IMR-90 (cell line): ENCODE measurements at regions not wholly inside any gene's neighbourhood (a gene's known extent, or its start where the extent isn't known, plus 50 kb on each side); places are given as distances from the start of the nearest gene placed in this dataset.

Source experiments
- ATAC-seq: fragments of 200-7000 bp; cut with Tn5 transposase; 2 replicates; pipeline ENCODE4 v1.9.1; 2020; ENCODE audit warnings: low read depth, mild to moderate bottlenecking, moderate library complexity
- BruUV-seq: library from RNA; stranded (reverse); fragments of 400-500 nt; replicated peaks from 2 replicates; lab custom pipeline; 2021; lab: Mats Ljungman, UMichigan
- CTCF ChIA-PET: fragments of 300-600 bp; formaldehyde crosslinking; extraction: SDS; loops from one replicate; lab custom pipeline; 2021; ENCODE audit warnings: antibody characterized with exemption; lab: Yijun Ruan, JAX
- POLR2A ChIA-PET: fragments of 300-600 bp; sonication (Branson Sonifier 250); formaldehyde crosslinking; loops from one replicate; lab custom pipeline; 2022; ENCODE audit warnings: antibody characterized with exemption; ENCODE audit not compliant: unreplicated experiment; lab: Charles Lee
- DNase-seq: peaks from one replicate; pipeline ENCODE4 v3.0.0; 2013
- H2AFZ ChIP-seq: replicated peaks from 2 replicates; pipeline ENCODE3; 2013; ENCODE audit warnings: low read length, mild to moderate bottlenecking; ENCODE audit not compliant: poor library complexity
- H2AK5ac ChIP-seq: 2 replicates; pipeline ENCODE4 v1.6.1; 2013; ENCODE audit warnings: low read depth, low read length, inconsistent platforms
- H2AK9ac ChIP-seq: replicated peaks from 2 replicates; pipeline ENCODE3; 2013; ENCODE audit warnings: mild to moderate bottlenecking, low read depth, low read length, moderate library complexity; ENCODE audit not compliant: poor library complexity
- H2BK120ac ChIP-seq: 2 replicates; pipeline ENCODE4 v1.6.1; 2013; ENCODE audit warnings: low read depth, low read length, inconsistent platforms
- H2BK15ac ChIP-seq: 3 replicates; pipeline ENCODE4 v1.6.1; 2013; ENCODE audit warnings: low read depth, low read length, inconsistent platforms
- H2BK20ac ChIP-seq: 2 replicates; pipeline ENCODE4 v1.6.1; 2013; ENCODE audit warnings: low read depth, mild to moderate bottlenecking, inconsistent platforms, low read length, moderate library complexity
- H2BK5ac ChIP-seq: 2 replicates; pipeline ENCODE4 v1.6.1; 2013; ENCODE audit warnings: mild to moderate bottlenecking, low read depth, low read length, inconsistent platforms; ENCODE audit not compliant: poor library complexity, severe bottlenecking
- H3K14ac ChIP-seq: replicated peaks from 2 replicates; pipeline ENCODE4 v1.6.1; 2013; ENCODE audit warnings: low read depth, low read length, inconsistent platforms
- H3K18ac ChIP-seq: 2 replicates; pipeline ENCODE4 v1.6.1; 2013; ENCODE audit warnings: low read depth, low read length, control low read depth
- H3K23ac ChIP-seq: 2 replicates; pipeline ENCODE4 v1.6.1; 2013; ENCODE audit warnings: low read depth, low read length, inconsistent platforms
- H3K27ac ChIP-seq: 2 replicates; pipeline ENCODE4 v1.5.1; 2013; ENCODE audit warnings: mild to moderate bottlenecking, control low read depth, low read length; ENCODE audit not compliant: insufficient read depth
- H3K27me3 ChIP-seq: 2 replicates; pipeline ENCODE4 v1.6.1; 2013; ENCODE audit warnings: low read length; ENCODE audit not compliant: control insufficient read depth, insufficient read depth
- H3K36me3 ChIP-seq: 2 replicates; pipeline ENCODE4 v1.6.1; 2013; ENCODE audit warnings: low read length, mixed read lengths; ENCODE audit not compliant: control insufficient read depth, insufficient read depth
- H3K4ac ChIP-seq: 2 replicates; pipeline ENCODE4 v1.6.1; 2013; ENCODE audit warnings: low read depth, low read length, inconsistent platforms
- H3K4me1 ChIP-seq: 2 replicates; pipeline ENCODE4 v1.6.1; 2013; ENCODE audit warnings: low read length, mixed read lengths; ENCODE audit not compliant: control insufficient read depth, insufficient read depth
- H3K4me2 ChIP-seq: 2 replicates; pipeline ENCODE4 v1.6.1; 2013; ENCODE audit warnings: low read depth, mild to moderate bottlenecking, control low read depth, low read length, moderate library complexity
- H3K4me3 ChIP-seq: 2 replicates; pipeline ENCODE4 v1.5.1; 2013; ENCODE audit warnings: low read depth, mild to moderate bottlenecking, control low read depth, low read length, moderate library complexity; ENCODE audit not compliant: insufficient read depth
- H3K56ac ChIP-seq: 2 replicates; pipeline ENCODE4 v1.6.1; 2013; ENCODE audit warnings: low read length, inconsistent platforms; ENCODE audit not compliant: insufficient read depth; ENCODE audit errors: extremely low read depth
- H3K79me1 ChIP-seq, 2 experiments: 2 replicates each; pipeline ENCODE4 v1.6.1; 2013; ENCODE audit warnings: low read length in 2 of 2, inconsistent platforms in 1 of 2, low read depth in 1 of 2
- H3K9ac ChIP-seq: 2 replicates; pipeline ENCODE4 v1.6.1; 2013; ENCODE audit warnings: low read depth, low read length, control low read depth
- H3K9me1 ChIP-seq: 2 replicates; pipeline ENCODE4 v1.6.1; 2013; ENCODE audit warnings: low read length, inconsistent platforms; ENCODE audit not compliant: insufficient read depth
- H3K9me3 ChIP-seq: 2 replicates; pipeline ENCODE4 v1.6.1; 2013; ENCODE audit warnings: low read length; ENCODE audit not compliant: control insufficient read depth, insufficient read depth
- H4K20me1 ChIP-seq: 2 replicates; pipeline ENCODE4 v1.6.1; 2013; ENCODE audit warnings: low read length, inconsistent platforms; ENCODE audit not compliant: insufficient read depth
- H4K5ac ChIP-seq: 2 replicates; pipeline ENCODE4 v1.6.1; 2013; ENCODE audit warnings: mild to moderate bottlenecking, low read depth, low read length, control low read depth
- H4K8ac ChIP-seq, 2 experiments: 2 replicates each; pipeline ENCODE4 v1.6.1; 2013; ENCODE audit warnings: low read depth in 2 of 2, low read length in 2 of 2, control low read depth in 1 of 2, inconsistent platforms in 1 of 2
- H4K91ac ChIP-seq: 2 replicates; pipeline ENCODE4 v1.6.1; 2013; ENCODE audit warnings: low read depth, low read length, inconsistent platforms; ENCODE audit not compliant: insufficient read depth
- BHLHE40 ChIP-seq: fragments of 150-350 bp; IDR thresholded peaks from 2 replicates; pipeline ENCODE4 v1.6.1; 2016; ENCODE audit warnings: mild to moderate bottlenecking, low read depth, low read length
- CHD1 ChIP-seq: IDR thresholded peaks from 2 replicates; pipeline ENCODE4 v1.6.1; 2012; ENCODE audit warnings: low read depth, low read length, improper control_type of control experiment
- FOS ChIP-seq: fragments of 150-350 bp; IDR thresholded peaks from 2 replicates; pipeline ENCODE4 v1.6.1; 2016; ENCODE audit warnings: low read depth, low read length
- MAFK ChIP-seq: IDR thresholded peaks from 2 replicates; pipeline ENCODE4 v1.6.1; 2012; ENCODE audit warnings: low read depth, low read length, improper control_type of control experiment
- MAZ ChIP-seq: IDR thresholded peaks from 2 replicates; pipeline ENCODE4 v1.6.1; 2012; ENCODE audit warnings: low read depth, mild to moderate bottlenecking, low read length, improper control_type of control experiment, moderate library complexity, borderline replicate concordance
- MXI1 ChIP-seq: IDR thresholded peaks from 2 replicates; pipeline ENCODE4 v1.6.1; 2012; ENCODE audit warnings: low read depth, mild to moderate bottlenecking, low read length, moderate library complexity, borderline replicate concordance
- NFE2L2 ChIP-seq: fragments of 150-350 bp; IDR thresholded peaks from 2 replicates; pipeline ENCODE4 v1.6.1; 2016; ENCODE audit warnings: low read depth, mild to moderate bottlenecking, low read length
- POLR2A ChIP-seq: IDR thresholded peaks from 2 replicates; pipeline ENCODE4 v1.6.1; 2012; ENCODE audit warnings: mild to moderate bottlenecking, low read depth, low read length
- RAD21 ChIP-seq: IDR thresholded peaks from 2 replicates; pipeline ENCODE4 v1.6.1; 2012; ENCODE audit warnings: low read length, improper control_type of control experiment
- RCOR1 ChIP-seq: IDR thresholded peaks from 2 replicates; pipeline ENCODE4 v1.6.1; 2012; ENCODE audit warnings: mild to moderate bottlenecking, low read length, improper control_type of control experiment; ENCODE audit not compliant: insufficient replicate concordance
- RFX5 ChIP-seq: IDR thresholded peaks from 2 replicates; pipeline ENCODE4 v1.8.0; 2012; ENCODE audit warnings: low read depth, mild to moderate bottlenecking, low read length, moderate library complexity
- SMC3 ChIP-seq: fragments of 150-350 bp; IDR thresholded peaks from 2 replicates; pipeline ENCODE4 v1.6.1; 2016; ENCODE audit warnings: low read depth, mild to moderate bottlenecking, antibody characterized with exemption, low read length, moderate library complexity
- WGBS, 2 experiments: methylation state at CpG; one replicate each; pipeline versions ENCODE4 v1.1.5 to v1.1.7; 2013; ENCODE audit warnings: missing lambda C conversion rate in 2 of 2; ENCODE audit not compliant: insufficient read length in 1 of 2; ENCODE audit errors: extremely low coverage in 2 of 2; 5-methylcytosine and 5-hydroxymethylcytosine counted together
- dilution Hi-C: fragments of 300-500 bp; cut with HindIII; formaldehyde crosslinking; loops from one replicate; pipeline ENCODE4 v1.14.3; 2018; ENCODE audit warnings: low sequenced_read_pairs; ENCODE audit not compliant: unreplicated experiment
- in situ Hi-C: fragments of 300-500 bp; cut with MboI; formaldehyde crosslinking; loops from 3 replicates; pipeline ENCODE4 v1.14.3; 2019; ENCODE audit warnings: low sequenced_read_pairs, inconsistent platforms, mixed read lengths
- intact Hi-C: fragments of 100-400 bp; cut with micrococcal nuclease; formaldehyde crosslinking; loops from 2 replicates; pipeline ENCODE4 v1.10.0; 2022
- TF ChIP-seq, protein P1 (sequence below): fragments of 150-350 bp; IDR thresholded peaks from 2 replicates; pipeline ENCODE4 v1.6.1; 2016; ENCODE audit warnings: low read depth, mild to moderate bottlenecking, low read length, moderate library complexity, borderline replicate concordance
- TF ChIP-seq, protein P2 (sequence below): conservative IDR thresholded peaks from 2 replicates; pipeline ENCODE4 v1.5.1; 2012; ENCODE audit warnings: mild to moderate bottlenecking, low read depth, low read length, improper control_type of control experiment
- TF ChIP-seq, protein P3 (sequence below): fragments of 150-350 bp; IDR thresholded peaks from 2 replicates; pipeline ENCODE4 v1.6.1; 2017; ENCODE audit warnings: mild to moderate bottlenecking, antibody characterized with exemption, low read length, low read depth

DNA sequence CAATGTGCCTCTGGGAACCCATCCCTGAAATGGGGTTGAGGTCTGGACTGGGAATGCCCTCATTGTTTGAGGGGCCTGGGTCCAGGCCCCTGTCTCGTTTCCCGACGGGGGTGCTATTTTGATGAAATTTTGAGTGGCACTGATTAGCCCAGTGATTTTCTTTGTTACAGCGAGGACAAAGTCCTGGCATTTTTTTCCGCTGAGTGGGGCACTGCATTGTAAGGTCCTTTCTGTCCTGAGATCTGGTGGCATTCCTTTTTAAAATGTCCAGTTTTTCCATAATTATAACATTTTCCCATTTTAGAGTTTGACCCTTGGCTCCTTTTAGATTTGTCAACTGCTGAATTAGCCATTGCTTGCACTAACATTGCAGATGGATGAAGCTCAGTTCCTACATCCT lies 69.7 kb upstream of the INCENP start:
- ATAC-seq (no peak), DNase-seq (no peak)
- Histone ChIP-seq H3K79me1 (no peaks in the 10 kb centered on the region), H2AFZ (no peak overlapping the region), H3K23ac (no peak overlapping the region), H3K4ac (no peak overlapping the region), H4K20me1 (no peaks in the 10 kb centered on the region), H2BK20ac (no peak overlapping the region), H3K36me3 (no peaks in the 10 kb centered on the region), H2AK5ac (no peak overlapping the region), H3K14ac (no peak overlapping the region), H3K18ac (no peak overlapping the region), H3K9me3 (no peaks in the 10 kb centered on the region; the same call in 1 of the 2 replicates), H3K4me2 (no peak overlapping the region), H2BK120ac (no peak overlapping the region), H3K9ac (no peak overlapping the region), H2BK15ac (no peak overlapping the region), H4K8ac (no peak overlapping the region), H3K4me1 (no peaks in the 10 kb centered on the region), H3K9me1 (no peaks in the 10 kb centered on the region), H3K56ac (no peak overlapping the region), H4K5ac (no peak overlapping the region), H3K27ac (no peak overlapping the region), H3K27me3 (peaks cover 17% of the 10 kb centered on the region), H3K4me3 (no peak overlapping the region), H2BK5ac (no peak overlapping the region), H4K91ac (no peak overlapping the region), H2AK9ac (no peak overlapping the region)
- ChIA-PET CTCF (interaction anchor here (0.7 kb wide), 1 partner anchor 183 kb away, joined by 3 read pairs; no protein-coding TSS in a partner anchor), POLR2A (no interaction called here)
- no TSS peak for BruUV-seq
- dilution Hi-C loops = no loop called here
- in situ Hi-C loops = no loop called here
- no CpG with 5 or more reads among the region's 5 CpGs for WGBS, 2 experiments
- TF ChIP-seq SMC3 (no peak), RCOR1 (no peak), RAD21 (no peak), MAZ (no peak), CHD1 (no peak), MXI1 (no peak), MAFK (no peak), POLR2A (no peak), NFE2L2 (no peak), FOS (no peak), RFX5 (no peak), BHLHE40 (no peak)
- TF ChIP-seq, protein P1, sequence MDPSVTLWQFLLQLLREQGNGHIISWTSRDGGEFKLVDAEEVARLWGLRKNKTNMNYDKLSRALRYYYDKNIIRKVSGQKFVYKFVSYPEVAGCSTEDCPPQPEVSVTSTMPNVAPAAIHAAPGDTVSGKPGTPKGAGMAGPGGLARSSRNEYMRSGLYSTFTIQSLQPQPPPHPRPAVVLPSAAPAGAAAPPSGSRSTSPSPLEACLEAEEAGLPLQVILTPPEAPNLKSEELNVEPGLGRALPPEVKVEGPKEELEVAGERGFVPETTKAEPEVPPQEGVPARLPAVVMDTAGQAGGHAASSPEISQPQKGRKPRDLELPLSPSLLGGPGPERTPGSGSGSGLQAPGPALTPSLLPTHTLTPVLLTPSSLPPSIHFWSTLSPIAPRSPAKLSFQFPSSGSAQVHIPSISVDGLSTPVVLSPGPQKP = no peak
- TF ChIP-seq, protein P2, sequence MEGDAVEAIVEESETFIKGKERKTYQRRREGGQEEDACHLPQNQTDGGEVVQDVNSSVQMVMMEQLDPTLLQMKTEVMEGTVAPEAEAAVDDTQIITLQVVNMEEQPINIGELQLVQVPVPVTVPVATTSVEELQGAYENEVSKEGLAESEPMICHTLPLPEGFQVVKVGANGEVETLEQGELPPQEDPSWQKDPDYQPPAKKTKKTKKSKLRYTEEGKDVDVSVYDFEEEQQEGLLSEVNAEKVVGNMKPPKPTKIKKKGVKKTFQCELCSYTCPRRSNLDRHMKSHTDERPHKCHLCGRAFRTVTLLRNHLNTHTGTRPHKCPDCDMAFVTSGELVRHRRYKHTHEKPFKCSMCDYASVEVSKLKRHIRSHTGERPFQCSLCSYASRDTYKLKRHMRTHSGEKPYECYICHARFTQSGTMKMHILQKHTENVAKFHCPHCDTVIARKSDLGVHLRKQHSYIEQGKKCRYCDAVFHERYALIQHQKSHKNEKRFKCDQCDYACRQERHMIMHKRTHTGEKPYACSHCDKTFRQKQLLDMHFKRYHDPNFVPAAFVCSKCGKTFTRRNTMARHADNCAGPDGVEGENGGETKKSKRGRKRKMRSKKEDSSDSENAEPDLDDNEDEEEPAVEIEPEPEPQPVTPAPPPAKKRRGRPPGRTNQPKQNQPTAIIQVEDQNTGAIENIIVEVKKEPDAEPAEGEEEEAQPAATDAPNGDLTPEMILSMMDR = no peak
- TF ChIP-seq, protein P3, sequence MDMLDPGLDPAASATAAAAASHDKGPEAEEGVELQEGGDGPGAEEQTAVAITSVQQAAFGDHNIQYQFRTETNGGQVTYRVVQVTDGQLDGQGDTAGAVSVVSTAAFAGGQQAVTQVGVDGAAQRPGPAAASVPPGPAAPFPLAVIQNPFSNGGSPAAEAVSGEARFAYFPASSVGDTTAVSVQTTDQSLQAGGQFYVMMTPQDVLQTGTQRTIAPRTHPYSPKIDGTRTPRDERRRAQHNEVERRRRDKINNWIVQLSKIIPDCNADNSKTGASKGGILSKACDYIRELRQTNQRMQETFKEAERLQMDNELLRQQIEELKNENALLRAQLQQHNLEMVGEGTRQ = no peak
- intact Hi-C loops = no loop called here
